Ovary (tissue), 7 donors: ENCODE measurements at regions not wholly inside any gene's neighbourhood (a gene's known extent, or its start where the extent isn't known, plus 50 kb on each side); places are given as distances from the start of the nearest gene placed in this dataset.
"Not testable (repeated sequence)": the region's sequence is repeated elsewhere in the genome, so short reads cannot be mapped to it uniquely, and the experiment has no call there.

Experiments
- DNase-seq, 5 donors: peaks; one replicate each; pipeline ENCODE4 v3.0.0-alpha.2; 2019 to 2020
- H3K27ac ChIP-seq, 2 donors: fragments of 200-600 bp; one replicate each; pipeline versions ENCODE4 v1.5.1 to v1.8.0; 2019 to 2022
- H3K27me3 ChIP-seq: fragments of 200-600 bp; one replicate; pipeline ENCODE4 v1.8.0; 2022
- H3K36me3 ChIP-seq: fragments of 200-600 bp; sonication (generic); one replicate; pipeline ENCODE4 v1.5.1; 2019
- H3K4me1 ChIP-seq: one replicate; pipeline ENCODE4 v1.8.1; 2013; ENCODE audit warnings: mild to moderate bottlenecking, moderate library complexity; ENCODE audit not compliant: insufficient read depth
- H3K4me3 ChIP-seq: fragments of 200-600 bp; sonication (generic); one replicate; pipeline ENCODE4 v1.5.1; 2017
- H3K9me3 ChIP-seq, 2 donors: fragments of 200-600 bp in 1 of 2; sonication (generic) in 1 of 2; one replicate each; pipeline versions ENCODE4 v1.5.1 to v1.8.1; 2013 to 2019; ENCODE audit warnings: mild to moderate bottlenecking in 1 of 2, moderate library complexity in 1 of 2
- EP300 ChIP-seq: sonication (generic); formaldehyde crosslinking; IDR thresholded peaks from one replicate; pipeline ENCODE4 v1.6.1; 2017; ENCODE audit warnings: antibody characterized with exemption
- POLR2A ChIP-seq: fragments of 450-650 bp; IDR thresholded peaks from one replicate; pipeline ENCODE4 v1.6.1; 2017; ENCODE audit warnings: antibody characterized with exemption, mild to moderate bottlenecking, moderate library complexity
- WGBS, 3 donors: extraction: QIAGEN DNeasy Blood & Tissue Kit in 1 of 3; methylation state at CpG; one replicate each; pipeline versions ENCODE4 v1.1.5 to v1.1.7; 2013 to 2017; 5-methylcytosine and 5-hydroxymethylcytosine counted together
- intact Hi-C, 4 donors: fragments of 100-400 bp; cut with DNase I; formaldehyde crosslinking; loops; one replicate each; pipeline versions ENCODE4 v1.11.0 to v1.15.1; 2022 to 2023
- TF ChIP-seq, protein P1 (sequence below), 3 donors: fragments of 450-650 bp in 2 of 3; fragments of 200-600 bp in 1 of 3; IDR thresholded peaks; one replicate each; pipeline versions ENCODE4 v1.5.1 to v1.8.0; 2016 to 2022; ENCODE audit warnings: antibody characterized with exemption in 3 of 3, mild to moderate bottlenecking in 1 of 3
- donor health status: DM: no; HTN: no; CAD: no; lungs with moderate emphysema.
- donor health status: DM: no; HTN: no; CAD: no.
- donor health status: Bipolar disorder and iron deficiency.
- donor health status: DM: no; HTN: no; CAD: no.
- donor health status: DM: yes; HTN: yes; CAD: no.

DNA sequence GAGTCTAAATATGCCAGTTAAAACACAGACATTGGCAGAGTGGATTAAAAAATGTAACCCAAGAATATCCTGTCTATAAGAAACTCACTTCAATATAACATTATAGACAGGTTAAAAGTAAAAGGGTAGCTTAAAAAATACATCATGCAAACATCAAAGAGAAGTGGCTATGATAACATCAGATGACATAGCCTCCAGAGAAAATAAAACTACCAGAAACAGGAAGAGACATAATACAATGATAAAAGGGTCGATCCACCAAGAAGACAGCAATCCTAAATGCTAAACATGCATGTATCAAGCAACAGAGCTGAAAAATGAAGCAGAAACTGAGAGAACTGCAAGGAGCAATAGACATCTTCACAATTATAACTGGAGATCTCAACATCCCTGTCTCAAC, 190.2 kb upstream of the NR5A2 start:
- Histone ChIP-seq H3K4me3 (no peak overlapping the region), H3K9me3 (no peaks in the 10 kb centered on the region), H3K4me1 (no peaks in the 10 kb centered on the region), H3K27ac (no peak overlapping the region), H3K27me3 (no peaks in the 10 kb centered on the region), H3K36me3 (no peaks in the 10 kb centered on the region)
- WGBS, 3 donors = 44 to 83% (median 69%) methylated on average over 1 of the region's 1 CpG
- TF ChIP-seq, protein P1, sequence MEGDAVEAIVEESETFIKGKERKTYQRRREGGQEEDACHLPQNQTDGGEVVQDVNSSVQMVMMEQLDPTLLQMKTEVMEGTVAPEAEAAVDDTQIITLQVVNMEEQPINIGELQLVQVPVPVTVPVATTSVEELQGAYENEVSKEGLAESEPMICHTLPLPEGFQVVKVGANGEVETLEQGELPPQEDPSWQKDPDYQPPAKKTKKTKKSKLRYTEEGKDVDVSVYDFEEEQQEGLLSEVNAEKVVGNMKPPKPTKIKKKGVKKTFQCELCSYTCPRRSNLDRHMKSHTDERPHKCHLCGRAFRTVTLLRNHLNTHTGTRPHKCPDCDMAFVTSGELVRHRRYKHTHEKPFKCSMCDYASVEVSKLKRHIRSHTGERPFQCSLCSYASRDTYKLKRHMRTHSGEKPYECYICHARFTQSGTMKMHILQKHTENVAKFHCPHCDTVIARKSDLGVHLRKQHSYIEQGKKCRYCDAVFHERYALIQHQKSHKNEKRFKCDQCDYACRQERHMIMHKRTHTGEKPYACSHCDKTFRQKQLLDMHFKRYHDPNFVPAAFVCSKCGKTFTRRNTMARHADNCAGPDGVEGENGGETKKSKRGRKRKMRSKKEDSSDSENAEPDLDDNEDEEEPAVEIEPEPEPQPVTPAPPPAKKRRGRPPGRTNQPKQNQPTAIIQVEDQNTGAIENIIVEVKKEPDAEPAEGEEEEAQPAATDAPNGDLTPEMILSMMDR (IDR thresholded peaks at IDR 0.05) = no peak
- no peak for TF ChIP-seq EP300
- no peak for TF ChIP-seq POLR2A
- DNase-seq = no peak
- intact Hi-C loops = no loop called here

DNA sequence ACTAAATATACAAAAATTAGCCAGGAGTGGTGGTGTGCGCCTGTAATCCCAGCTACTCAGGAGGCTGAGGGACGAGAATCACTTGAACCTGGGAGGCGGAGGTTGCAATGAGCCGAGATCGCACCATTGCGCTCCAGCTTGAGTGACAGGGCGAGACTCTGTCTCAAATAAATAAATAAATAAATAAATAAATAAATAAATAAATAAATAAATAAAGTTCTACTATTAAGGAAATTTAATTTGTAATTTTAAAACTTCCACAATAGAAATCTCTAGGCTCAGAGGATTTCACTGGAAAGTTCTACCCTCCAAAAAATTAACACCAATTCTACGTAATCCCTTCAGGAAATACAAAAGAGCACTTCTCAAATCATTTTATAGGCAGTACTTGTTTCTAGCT, 187.9 kb upstream of the NR5A2 start:
- H3K27me3 ChIP-seq, H3K9me3 ChIP-seq, intact Hi-C loops, DNase-seq, H3K4me3 ChIP-seq, H3K4me1 ChIP-seq, H3K36me3 ChIP-seq, H3K27ac ChIP-seq: not testable (repeated sequence)
- 95 to 97% (median 96%) methylated on average over 8 of the region's 8 CpGs for WGBS, 3 donors

DNA sequence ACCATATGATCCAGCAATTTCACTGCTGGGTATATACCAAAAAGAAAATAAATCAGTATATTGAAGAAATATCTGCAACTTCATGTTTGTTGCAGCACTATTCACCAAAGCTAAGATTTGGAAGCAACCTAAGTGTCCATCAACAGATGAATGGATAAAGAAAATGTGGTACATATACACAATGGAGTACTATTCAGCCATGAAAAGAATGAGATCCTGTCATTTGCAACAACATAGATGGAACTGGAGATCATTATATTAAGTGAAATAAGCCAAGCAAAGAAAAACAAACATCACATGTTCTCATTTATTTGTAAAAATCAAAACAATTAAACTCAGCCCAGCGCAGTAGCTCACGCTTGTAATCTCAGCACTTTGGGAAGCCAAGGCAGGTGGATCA, 184.4 kb upstream of the NR5A2 start:
- H3K36me3 ChIP-seq, intact Hi-C loops, H3K27ac ChIP-seq, H3K4me1 ChIP-seq, H3K4me3 ChIP-seq, H3K9me3 ChIP-seq, DNase-seq, H3K27me3 ChIP-seq: not testable (repeated sequence)
- 91 to 94% (median 91%) methylated on average over 2 of the region's 2 CpGs for WGBS, 3 donors

DNA sequence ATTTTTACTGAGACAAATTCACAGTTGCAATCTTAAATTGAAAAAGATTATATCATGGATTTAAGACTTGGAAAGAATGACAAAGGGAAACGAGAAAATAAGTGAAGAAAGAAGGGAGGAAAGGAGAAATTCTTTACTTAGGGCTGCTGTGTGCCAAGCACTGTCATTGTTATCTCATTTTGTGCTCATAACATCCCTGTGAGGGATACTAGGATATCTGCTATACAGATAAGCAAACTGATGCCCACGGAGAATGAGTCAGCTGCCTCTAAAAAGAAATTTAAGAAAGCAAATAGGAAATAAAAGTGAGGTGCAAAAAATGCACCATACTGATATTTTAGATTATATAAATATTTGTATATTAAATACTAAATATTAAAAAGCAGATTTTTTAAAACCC, 183.6 kb upstream of the NR5A2 start:
- no peaks in the 10 kb centered on the region for H3K9me3 ChIP-seq
- no peak overlapping the region for H3K4me3 ChIP-seq
- intact Hi-C loops = no loop called here
- no peaks in the 10 kb centered on the region for H3K27me3 ChIP-seq
- DNase-seq = no peak
- no peaks in the 10 kb centered on the region for H3K36me3 ChIP-seq
- H3K4me1 ChIP-seq = no peaks in the 10 kb centered on the region
- TF ChIP-seq, protein P1 (IDR thresholded peaks at IDR 0.05) = no peak
- TF ChIP-seq POLR2A (no peak), EP300 (no peak)
- WGBS, 3 donors = 1 to 5% (median 4%) methylated on average over 2 of the region's 2 CpGs
- no peak overlapping the region for H3K27ac ChIP-seq

DNA sequence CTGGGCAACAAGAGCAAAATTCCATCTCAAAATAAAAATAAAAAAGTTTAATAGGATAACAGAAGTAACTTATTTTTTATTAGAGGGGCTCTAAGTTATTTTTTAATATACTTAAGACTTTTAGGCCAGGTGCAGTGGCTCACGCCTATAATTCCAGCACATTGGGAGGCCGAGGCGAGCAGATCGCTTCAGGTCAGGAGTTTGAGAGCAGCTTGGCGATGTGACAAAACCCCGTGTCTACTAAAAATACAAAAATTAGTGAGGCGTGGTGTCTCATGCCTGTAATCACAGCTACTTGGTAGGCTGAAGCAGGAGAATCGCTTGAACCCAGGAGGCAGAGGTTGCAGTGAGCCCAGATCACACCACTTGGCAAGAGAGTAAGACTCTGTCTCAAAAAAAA, 180.5 kb upstream of the NR5A2 start:
- no peaks in the 10 kb centered on the region for H3K27me3 ChIP-seq
- TF ChIP-seq POLR2A (no peak), EP300 (no peak)
- TF ChIP-seq, protein P1 (IDR thresholded peaks at IDR 0.05) = no peak
- no peaks in the 10 kb centered on the region for H3K4me1 ChIP-seq
- H3K36me3 ChIP-seq = no peaks in the 10 kb centered on the region
- WGBS, 3 donors = 74 to 90% (median 86%) methylated on average over 8 of the region's 8 CpGs
- H3K9me3 ChIP-seq = no peaks in the 10 kb centered on the region
- no peak overlapping the region for H3K4me3 ChIP-seq
- no peak overlapping the region for H3K27ac ChIP-seq
- no peak for DNase-seq
- intact Hi-C loops = no loop called here
